Central memory CD8-positive, alpha-beta T cell (primary cell): ENCODE measurements at regions not wholly inside any gene's neighbourhood (a gene's known extent, or its start where the extent isn't known, plus 50 kb on each side); places are given as distances from the start of the nearest gene placed in this dataset.
"Not testable (repeated sequence)": the region's sequence is repeated elsewhere in the genome, so short reads cannot be mapped to it uniquely, and the experiment has no call there.

Experiments used
- ATAC-seq: fragments of 150-1000 bp; cut with Tn5 transposase; replicated peaks from 2 replicates; pipeline ENCODE4 v1.10.0; 2022; ENCODE audit warnings: mild to moderate bottlenecking, moderate FRiP score, moderate number of reproducible peaks; ENCODE audit not compliant: poor library complexity, severe bottlenecking; ENCODE audit errors: extremely low read depth
- DNase-seq, 2 donors: peaks; one replicate each; pipeline ENCODE4 v3.0.0; 2021; ENCODE audit warnings: low spot score in 2 of 2
- H3K27ac Mint-ChIP-seq: one replicate; pipeline ENCODE4 v1.8.0; 2022; ENCODE audit warnings: low read depth, mild to moderate bottlenecking, moderate library complexity, mixed read lengths
- H3K27me3 Mint-ChIP-seq: one replicate; pipeline ENCODE4 v1.8.0; 2022; ENCODE audit warnings: mixed read lengths
- H3K36me3 Mint-ChIP-seq: one replicate; pipeline ENCODE4 v1.8.0; 2022; ENCODE audit warnings: mild to moderate bottlenecking, moderate library complexity, mixed read lengths; ENCODE audit not compliant: insufficient read depth
- H3K4me1 Mint-ChIP-seq: one replicate; pipeline ENCODE4 v1.8.0; 2022; ENCODE audit warnings: mixed read lengths
- H3K4me3 Mint-ChIP-seq: one replicate; pipeline ENCODE4 v1.8.0; 2022; ENCODE audit warnings: mild to moderate bottlenecking, moderate library complexity, mixed read lengths
- H3K9me3 Mint-ChIP-seq: one replicate; pipeline ENCODE4 v1.8.0; 2022; ENCODE audit warnings: mixed read lengths

- DNase-seq (no peak), ATAC-seq (no peak)
- H3K4me3 Mint-ChIP-seq, result no peak overlapping the region
- H3K9me3 Mint-ChIP-seq, result peaks cover 5% of the 10 kb centered on the region
- H3K4me1 Mint-ChIP-seq, result no peaks in the 10 kb centered on the region
- no peaks in the 10 kb centered on the region for H3K27me3 Mint-ChIP-seq
- no peaks in the 10 kb centered on the region for H3K36me3 Mint-ChIP-seq
- H3K27ac Mint-ChIP-seq, result no peak overlapping the region
Observed at GRCh38 chr4:106569146-106570031, 200.8 kb upstream of the GIMD1 start.

DNA sequence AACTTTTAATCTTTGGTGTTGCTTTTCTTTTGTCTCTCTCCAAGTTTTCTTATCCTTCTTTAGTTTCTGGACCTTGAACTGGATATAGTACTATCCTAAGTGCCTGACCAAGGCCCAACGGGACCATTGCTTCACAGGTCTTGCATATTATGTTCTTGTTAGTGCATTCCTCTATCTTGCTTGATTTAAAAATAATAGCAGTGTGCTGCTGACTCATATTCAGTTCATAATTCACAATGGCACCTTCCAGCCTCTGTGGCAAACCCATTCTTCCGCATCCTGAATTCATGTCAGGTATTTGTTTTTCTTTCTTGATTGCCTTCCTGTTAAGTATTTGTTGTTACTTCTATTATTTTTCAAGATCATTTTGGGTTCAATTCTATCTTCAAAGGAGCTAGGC is 197.1 kb upstream of the GIMD1 start:
- ATAC-seq (no peak), DNase-seq (no peak)
- Mint-ChIP-seq H3K9me3 (peaks cover 18% of the 10 kb centered on the region), H3K4me3 (no peak overlapping the region), H3K27me3 (no peaks in the 10 kb centered on the region), H3K27ac (no peak overlapping the region), H3K36me3 (no peaks in the 10 kb centered on the region), H3K4me1 (no peaks in the 10 kb centered on the region)

DNA sequence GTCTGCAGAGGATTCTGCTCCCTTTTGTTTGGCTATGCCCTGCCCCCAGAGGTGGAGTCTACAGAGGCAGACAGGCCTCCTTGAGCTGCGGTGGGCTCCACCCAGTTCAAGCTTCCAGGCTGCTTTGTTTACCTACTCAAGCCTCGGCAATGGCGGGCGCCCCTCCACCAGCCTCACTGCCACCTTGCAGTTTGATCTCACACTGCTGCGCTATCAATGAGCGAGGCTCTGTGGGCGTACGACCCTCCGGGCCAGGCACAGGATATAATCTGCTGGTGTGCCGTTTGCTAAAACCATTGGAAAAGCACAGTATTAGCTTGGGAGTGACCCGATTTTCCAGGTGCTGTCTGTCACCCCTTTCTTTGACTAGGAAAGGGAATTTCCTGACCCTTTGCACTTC is 195.1 kb upstream of the GIMD1 start:
- not testable (repeated sequence) for H3K36me3 Mint-ChIP-seq, ATAC-seq, H3K27ac Mint-ChIP-seq, H3K4me1 Mint-ChIP-seq, DNase-seq, H3K27me3 Mint-ChIP-seq, H3K4me3 Mint-ChIP-seq
- peaks cover 18% of the 10 kb centered on the region for H3K9me3 Mint-ChIP-seq

DNA sequence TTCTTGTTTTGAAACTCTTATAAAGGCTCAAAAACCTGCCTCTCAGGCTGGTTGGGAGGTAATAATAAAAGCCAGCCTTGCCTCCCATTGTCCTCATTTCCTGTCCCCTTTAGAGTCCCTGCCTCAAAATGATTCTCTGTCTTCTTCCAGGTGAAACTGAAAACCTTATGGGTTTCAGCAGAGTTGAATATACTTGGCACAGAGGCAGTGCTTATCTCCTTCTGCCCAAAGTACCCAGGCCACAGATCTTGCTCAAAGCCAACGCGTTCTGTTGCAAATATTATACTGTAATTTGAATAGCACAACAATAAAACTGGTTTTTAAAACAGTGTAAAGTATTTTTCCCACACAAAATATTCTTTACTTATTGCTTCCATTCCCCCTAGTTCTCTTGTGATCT is 183.1 kb upstream of the GIMD1 start:
- H3K27ac Mint-ChIP-seq, result no peak overlapping the region
- no peaks in the 10 kb centered on the region for H3K36me3 Mint-ChIP-seq
- DNase-seq (no peak), ATAC-seq (no peak)
- H3K4me1 Mint-ChIP-seq, result no peaks in the 10 kb centered on the region
- peaks cover 13% of the 10 kb centered on the region for H3K9me3 Mint-ChIP-seq
- no peaks in the 10 kb centered on the region for H3K27me3 Mint-ChIP-seq
- no peak overlapping the region for H3K4me3 Mint-ChIP-seq

- Mint-ChIP-seq H3K36me3 (no peaks in the 10 kb centered on the region), H3K9me3 (peaks cover 13% of the 10 kb centered on the region), H3K27ac (no peak overlapping the region), H3K27me3 (no peaks in the 10 kb centered on the region), H3K4me1 (no peaks in the 10 kb centered on the region), H3K4me3 (no peak overlapping the region)
- ATAC-seq, result no peak
- no peak for DNase-seq
Observed at GRCh38 chr4:106548446-106549044, 180.0 kb upstream of the GIMD1 start.

- H3K27me3 Mint-ChIP-seq, result no peaks in the 10 kb centered on the region
- H3K4me3 Mint-ChIP-seq, result no peak overlapping the region
- no peak for ATAC-seq
- DNase-seq, result no peak
- H3K36me3 Mint-ChIP-seq, result no peaks in the 10 kb centered on the region
- no peak overlapping the region for H3K27ac Mint-ChIP-seq
- H3K4me1 Mint-ChIP-seq, result no peaks in the 10 kb centered on the region
- peaks cover 15% of the 10 kb centered on the region for H3K9me3 Mint-ChIP-seq
Observed at GRCh38 chr4:106546370-106546769, 177.8 kb upstream of the GIMD1 start.

DNA sequence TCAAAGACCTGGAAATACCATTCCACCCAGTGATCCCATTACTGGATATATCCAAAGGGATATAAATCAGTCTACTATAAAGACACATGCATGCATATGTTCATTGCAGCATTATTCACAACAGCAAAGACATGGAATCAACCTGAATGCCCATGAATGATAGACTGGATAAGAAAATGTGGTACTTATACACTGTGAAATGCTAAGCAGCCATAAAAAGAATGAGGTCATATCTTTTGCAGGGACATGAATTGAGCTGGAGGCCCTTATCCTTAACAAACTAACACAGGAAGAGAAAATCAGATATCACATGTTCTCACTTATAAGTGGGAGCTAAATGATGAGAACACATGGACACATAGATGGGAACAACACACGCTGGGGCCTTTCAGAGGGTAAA is 174.0 kb upstream of the GIMD1 start:
- not testable (repeated sequence) for H3K27ac Mint-ChIP-seq, DNase-seq, H3K4me1 Mint-ChIP-seq, H3K27me3 Mint-ChIP-seq, ATAC-seq, H3K4me3 Mint-ChIP-seq, H3K36me3 Mint-ChIP-seq
- H3K9me3 Mint-ChIP-seq, result peaks cover 15% of the 10 kb centered on the region

DNA sequence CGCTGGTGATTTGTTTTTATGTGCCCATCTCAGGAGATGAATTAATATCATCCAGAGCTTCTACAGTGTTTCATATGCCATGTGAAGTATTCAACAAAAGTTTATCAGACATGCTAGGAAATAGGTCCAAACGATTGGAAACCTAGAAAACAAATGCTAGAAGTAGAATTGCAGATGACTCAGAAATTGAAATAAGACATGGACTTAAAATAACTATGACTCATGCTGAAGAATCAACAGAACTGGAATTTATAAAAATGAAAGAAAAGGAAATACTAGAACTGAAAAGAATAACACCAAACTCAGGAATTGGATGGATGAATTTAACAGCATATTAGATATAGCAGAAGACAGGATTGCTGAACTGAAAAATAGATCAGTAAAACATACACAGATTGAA is 172.7 kb upstream of the GIMD1 start:
- ATAC-seq, result no peak
- Mint-ChIP-seq H3K9me3 (peaks cover 15% of the 10 kb centered on the region), H3K36me3 (no peaks in the 10 kb centered on the region), H3K27me3 (no peaks in the 10 kb centered on the region), H3K27ac (no peak overlapping the region), H3K4me3 (no peak overlapping the region), H3K4me1 (no peaks in the 10 kb centered on the region)
- DNase-seq, result no peak

DNA sequence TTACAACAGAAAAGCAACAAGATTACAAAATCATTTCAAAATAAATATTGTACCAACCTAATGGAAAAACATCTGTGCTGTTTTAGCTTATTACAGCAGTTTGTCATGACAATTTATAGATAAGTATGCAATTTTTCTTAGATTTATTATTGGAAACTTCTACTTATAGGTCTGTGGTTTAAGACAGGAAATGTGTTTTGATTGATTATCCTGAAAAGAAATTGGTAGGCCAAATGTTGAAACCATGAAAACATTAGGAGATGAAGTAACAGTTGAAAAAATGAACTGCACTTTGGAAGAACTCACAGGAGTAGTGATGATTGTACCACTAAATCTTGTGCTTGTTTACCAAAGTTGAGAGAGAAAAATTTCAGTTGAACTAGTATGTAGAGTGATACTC is 162.2 kb upstream of the GIMD1 start:
- ATAC-seq, result no peak
- no peak for DNase-seq
- no peaks in the 10 kb centered on the region for H3K4me1 Mint-ChIP-seq
- H3K4me3 Mint-ChIP-seq, result no peak overlapping the region
- H3K36me3 Mint-ChIP-seq, result no peaks in the 10 kb centered on the region
- no peak overlapping the region for H3K27ac Mint-ChIP-seq
- no peaks in the 10 kb centered on the region for H3K9me3 Mint-ChIP-seq
- H3K27me3 Mint-ChIP-seq, result no peaks in the 10 kb centered on the region

- DNase-seq, result no peak
- Mint-ChIP-seq H3K4me1 (no peaks in the 10 kb centered on the region), H3K27ac (no peak overlapping the region), H3K36me3 (no peaks in the 10 kb centered on the region), H3K27me3 (no peaks in the 10 kb centered on the region), H3K4me3 (no peak overlapping the region), H3K9me3 (no peaks in the 10 kb centered on the region)
- no peak for ATAC-seq
Observed at GRCh38 chr4:106530024-106530361, 161.4 kb upstream of the GIMD1 start.

DNA sequence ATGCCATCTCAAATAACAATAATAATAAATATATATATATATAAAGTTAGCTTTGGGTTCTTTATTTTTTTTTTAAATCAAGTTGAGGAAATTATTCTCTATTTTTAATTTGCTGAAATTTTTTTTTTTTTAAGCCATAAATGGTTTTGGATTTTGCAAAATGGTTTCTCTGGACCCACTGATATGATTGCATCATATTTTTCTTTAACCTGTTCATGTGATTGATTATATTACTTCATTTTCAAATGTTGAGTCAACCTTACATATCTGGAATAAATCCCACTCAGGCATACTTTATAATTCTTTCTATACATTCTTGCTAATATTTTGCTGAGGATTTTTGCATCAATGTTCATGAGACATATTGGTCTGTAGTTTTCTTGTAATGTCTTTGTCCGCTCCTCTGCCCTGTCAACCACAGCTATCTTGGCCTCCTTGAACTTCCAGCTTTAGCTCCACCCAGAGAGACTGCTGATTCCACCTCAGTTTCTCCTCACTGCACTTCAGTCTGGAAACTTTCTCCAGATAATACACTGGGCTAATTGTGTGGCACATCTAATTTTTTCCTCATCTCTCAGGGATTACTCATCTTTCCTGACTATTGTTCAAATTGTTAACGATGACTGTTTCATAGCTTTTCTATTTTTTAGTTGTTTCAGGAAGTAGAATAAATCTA is 160.9 kb upstream of the GIMD1 start:
- Mint-ChIP-seq H3K27ac (no peak overlapping the region), H3K9me3 (no peaks in the 10 kb centered on the region), H3K4me3 (no peak overlapping the region), H3K4me1 (no peaks in the 10 kb centered on the region), H3K27me3 (no peaks in the 10 kb centered on the region), H3K36me3 (no peaks in the 10 kb centered on the region)
- ATAC-seq (no peak), DNase-seq (no peak)

DNA sequence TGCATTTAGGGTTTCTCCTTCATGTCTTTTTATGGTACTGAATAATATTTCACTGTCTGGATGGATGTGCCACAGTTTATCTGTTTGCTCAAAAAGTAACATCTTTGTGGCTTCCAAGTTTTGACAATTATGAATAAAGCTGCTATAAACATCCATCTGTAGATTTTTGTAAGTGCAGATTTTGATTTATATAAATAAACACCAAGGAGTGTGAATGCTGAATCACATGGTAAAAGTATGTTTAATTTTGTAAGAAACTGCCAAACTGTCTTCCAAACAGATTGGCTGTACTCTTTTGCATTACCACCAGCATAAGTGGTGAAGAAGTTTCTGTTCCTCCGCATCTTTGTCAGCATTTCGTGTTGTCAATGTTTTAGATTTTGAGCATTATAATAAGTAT is 158.7 kb upstream of the GIMD1 start:
- no peak overlapping the region for H3K4me3 Mint-ChIP-seq
- ATAC-seq (no peak), DNase-seq (no peak)
- no peak overlapping the region for H3K27ac Mint-ChIP-seq
- no peaks in the 10 kb centered on the region for H3K4me1 Mint-ChIP-seq
- no peaks in the 10 kb centered on the region for H3K9me3 Mint-ChIP-seq
- H3K27me3 Mint-ChIP-seq, result no peaks in the 10 kb centered on the region
- no peaks in the 10 kb centered on the region for H3K36me3 Mint-ChIP-seq

DNA sequence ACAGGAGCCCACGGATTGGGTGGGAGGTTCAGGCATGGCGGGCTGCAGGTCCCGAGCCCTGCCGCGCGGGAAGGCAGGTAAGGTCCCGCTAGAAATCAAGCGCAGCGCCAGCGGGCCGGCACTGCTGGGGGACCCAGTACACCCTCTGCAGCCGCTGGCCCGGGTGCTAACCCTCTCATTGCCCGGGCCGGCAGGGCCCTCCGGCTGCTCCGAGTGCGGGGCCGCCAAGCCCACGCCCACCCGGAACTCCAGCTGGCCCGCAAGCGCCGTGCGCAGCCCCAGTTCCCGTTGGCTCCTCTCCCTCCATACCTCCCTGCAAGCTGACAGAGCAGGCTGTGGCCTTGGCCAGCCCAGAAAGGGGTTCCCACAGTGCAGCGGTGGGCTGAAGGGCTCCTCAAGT is 156.8 kb upstream of the GIMD1 start:
- ATAC-seq, H3K9me3 Mint-ChIP-seq, H3K36me3 Mint-ChIP-seq, H3K27ac Mint-ChIP-seq, DNase-seq, H3K27me3 Mint-ChIP-seq, H3K4me3 Mint-ChIP-seq, H3K4me1 Mint-ChIP-seq: not testable (repeated sequence)
